Chondrocyte (in vitro differentiated cells): ENCODE measurements at regions not wholly inside any gene's neighbourhood (a gene's known extent, or its start where the extent isn't known, plus 50 kb on each side); places are given as distances from the start of the nearest gene placed in this dataset.
A peak's percentile ranks its signal among the peaks of the same experiment; 100 is the strongest.

Source experiments
- DNase-seq: peaks from one replicate; pipeline ENCODE4 v3.0.0; 2021; ENCODE audit warnings: mixed read lengths, low spot score
- H3K27ac Mint-ChIP-seq: one replicate; pipeline ENCODE4 v1.8.0; 2021; ENCODE audit warnings: mild to moderate bottlenecking, moderate library complexity, mixed read lengths; ENCODE audit not compliant: unreplicated experiment
- H3K27me3 Mint-ChIP-seq: 2 replicates; pipeline ENCODE4 v1.8.0; 2021; ENCODE audit warnings: low read depth, mixed read lengths
- H3K36me3 Mint-ChIP-seq: 2 replicates; pipeline ENCODE4 v1.8.0; 2021; ENCODE audit warnings: low read depth, mixed read lengths
- H3K4me1 Mint-ChIP-seq: 2 replicates; pipeline ENCODE4 v1.8.0; 2021; ENCODE audit warnings: low read depth, mild to moderate bottlenecking, mixed read lengths
- H3K4me3 Mint-ChIP-seq: one replicate; pipeline ENCODE4 v1.8.0; 2021; ENCODE audit warnings: mild to moderate bottlenecking, moderate library complexity, mixed read lengths; ENCODE audit not compliant: unreplicated experiment
- H3K9me3 Mint-ChIP-seq: 2 replicates; pipeline ENCODE4 v1.8.0; 2021; ENCODE audit warnings: low read depth, mixed read lengths
- CTCF ChIP-seq: fragments of 200-600 bp; sonication (generic); IDR thresholded peaks from 2 replicates; pipeline ENCODE4 v1.5.0; 2021; ENCODE audit warnings: antibody characterized with exemption, mild to moderate bottlenecking, moderate library complexity

GRCh38 chr10:93206652-93207051 is 133.0 kb downstream of the CYP26A1 start:
- no peak for TF ChIP-seq CTCF
- H3K4me3 Mint-ChIP-seq = no peak overlapping the region
- H3K27ac Mint-ChIP-seq = no peak overlapping the region
- H3K9me3 Mint-ChIP-seq = no peaks in the 10 kb centered on the region
- no peak for DNase-seq
- no peaks in the 10 kb centered on the region for H3K36me3 Mint-ChIP-seq
- H3K4me1 Mint-ChIP-seq = no peaks in the 10 kb centered on the region
- no peaks in the 10 kb centered on the region for H3K27me3 Mint-ChIP-seq

- Mint-ChIP-seq H3K4me1 (peaks cover 7% of the 10 kb centered on the region), H3K9me3 (no peaks in the 10 kb centered on the region), H3K36me3 (no peaks in the 10 kb centered on the region), H3K27me3 (no peaks in the 10 kb centered on the region), H3K27ac (no peak overlapping the region), H3K4me3 (no peak overlapping the region)
- no peak for TF ChIP-seq CTCF
- DNase-seq = no peak
These were observed 135.2 kb downstream of the CYP26A1 start for GRCh38 chr10:93208717-93209464.

GRCh38 chr10:93211991-93212390 is 138.3 kb downstream of the CYP26A1 start:
- no peaks in the 10 kb centered on the region for H3K9me3 Mint-ChIP-seq
- no peak overlapping the region for H3K4me3 Mint-ChIP-seq
- DNase-seq = no peak
- H3K27ac Mint-ChIP-seq = peak overlapping the region; percentile 43
- H3K36me3 Mint-ChIP-seq = no peaks in the 10 kb centered on the region
- TF ChIP-seq CTCF = no peak
- H3K27me3 Mint-ChIP-seq = no peaks in the 10 kb centered on the region
- peaks cover 7% of the 10 kb centered on the region for H3K4me1 Mint-ChIP-seq

GRCh38 chr10:93215312-93215711 is 141.6 kb downstream of the CYP26A1 start:
- no peak for TF ChIP-seq CTCF
- Mint-ChIP-seq H3K36me3 (no peaks in the 10 kb centered on the region), H3K4me3 (no peak overlapping the region), H3K27ac (no peak overlapping the region), H3K4me1 (peaks cover 11% of the 10 kb centered on the region), H3K9me3 (no peaks in the 10 kb centered on the region), H3K27me3 (no peaks in the 10 kb centered on the region)
- DNase-seq = no peak

- no peak overlapping the region for H3K4me3 Mint-ChIP-seq
- no peaks in the 10 kb centered on the region for H3K36me3 Mint-ChIP-seq
- DNase-seq = no peak
- H3K9me3 Mint-ChIP-seq = no peaks in the 10 kb centered on the region
- no peak overlapping the region for H3K27ac Mint-ChIP-seq
- H3K27me3 Mint-ChIP-seq = no peaks in the 10 kb centered on the region
- no peak for TF ChIP-seq CTCF
- H3K4me1 Mint-ChIP-seq = peaks cover 11% of the 10 kb centered on the region
These were observed 142.8 kb downstream of the CYP26A1 start for GRCh38 chr10:93216341-93216985.
